Small intestine (tissue), 7 donors: ENCODE measurements at regions not wholly inside any gene's neighbourhood (a gene's known extent, or its start where the extent isn't known, plus 50 kb on each side); places are given as distances from the start of the nearest gene placed in this dataset.

Experiments used
- DNase-seq, 2 donors: peaks; one replicate each; pipeline versions ENCODE4 v3.0.0 to v3.0.0-alpha.2; 2013
- FAIRE-seq: peaks from 2 replicates; lab custom pipeline; 2012; peaks lifted over from hg19 to GRCh38; lab: Jason Lieb, UNC
- H3K27ac ChIP-seq, 3 donors: one replicate each; pipeline ENCODE4 v1.5.1; 2013; ENCODE audit warnings: low read length in 2 of 3, mild to moderate bottlenecking in 2 of 3, control low read depth in 1 of 3, inconsistent platforms in 1 of 3, low read depth in 1 of 3, moderate library complexity in 1 of 3
- H3K27me3 ChIP-seq, 3 donors: one replicate each; pipeline ENCODE4 v1.6.1; 2013; ENCODE audit warnings: low read length in 3 of 3, inconsistent platforms in 1 of 3; ENCODE audit not compliant: control insufficient read depth in 3 of 3, insufficient read depth in 3 of 3
- H3K36me3 ChIP-seq, 3 donors: one replicate each; pipeline ENCODE4 v1.6.1; 2013; ENCODE audit warnings: low read length in 3 of 3, inconsistent platforms in 1 of 3, low read depth in 1 of 3, mild to moderate bottlenecking in 1 of 3, moderate library complexity in 1 of 3; ENCODE audit not compliant: control insufficient read depth in 3 of 3, insufficient read depth in 2 of 3
- H3K4me1 ChIP-seq, 3 donors: one replicate each; pipeline ENCODE4 v1.6.1; 2013; ENCODE audit warnings: low read length in 2 of 3, inconsistent platforms in 1 of 3, low read depth in 1 of 3, mild to moderate bottlenecking in 1 of 3, moderate library complexity in 1 of 3; ENCODE audit not compliant: control insufficient read depth in 3 of 3, insufficient read depth in 2 of 3
- H3K4me3 ChIP-seq, 3 donors: one replicate each; pipeline ENCODE4 v1.5.1; 2013; ENCODE audit warnings: low read length in 3 of 3, control low read depth in 1 of 3, inconsistent platforms in 1 of 3, low read depth in 1 of 3, mild to moderate bottlenecking in 1 of 3, moderate library complexity in 1 of 3
- H3K9me3 ChIP-seq, 2 donors: one replicate each; pipeline ENCODE4 v1.6.1; 2013; ENCODE audit warnings: low read depth in 1 of 2, low read length in 1 of 2; ENCODE audit not compliant: control insufficient read depth in 2 of 2, insufficient read depth in 1 of 2
- WGBS, 3 donors: extraction: QIAGEN DNeasy Blood & Tissue Kit; methylation state at CpG; one replicate each; pipeline ENCODE4 v1.1.7; 2013; 5-methylcytosine and 5-hydroxymethylcytosine counted together
- donor health status: healthy with polysubstance abuse.
- donor health status: control.
- donor health status: control.
- donor health status: Bipolar disorder and iron deficiency.
- donor health status: healthy.

DNA sequence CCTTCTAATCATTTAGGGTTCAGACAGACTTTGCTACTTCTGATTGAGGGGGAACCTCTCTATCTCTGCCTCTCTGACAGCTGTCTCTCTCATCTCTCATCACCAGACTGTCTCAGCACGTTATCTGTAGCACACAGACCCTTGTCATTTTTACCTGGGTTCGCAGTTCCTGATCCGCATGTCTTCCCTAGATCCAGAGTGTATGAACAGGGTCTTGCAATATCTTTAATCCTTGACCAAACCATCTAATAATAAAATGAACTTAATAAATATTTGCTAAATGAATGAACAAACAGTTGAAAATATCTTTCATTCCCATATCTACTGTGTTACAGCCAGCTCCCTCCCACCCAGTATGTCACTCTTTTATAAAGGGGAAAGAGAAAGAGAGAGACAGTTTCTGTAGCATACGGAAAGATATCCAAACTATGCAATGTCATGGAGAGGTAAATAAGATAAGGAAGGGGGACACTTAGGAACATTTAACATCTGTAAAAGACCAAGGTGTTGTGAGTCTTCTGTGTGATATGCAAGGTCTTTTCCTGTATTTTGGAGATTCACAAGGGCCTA is 507.6 kb downstream of the SUCLG1 start:
- Histone ChIP-seq H3K4me1 (no peaks in the 10 kb centered on the region), H3K27ac (no peak overlapping the region), H3K4me3 (no peak overlapping the region), H3K9me3 (no peaks in the 10 kb centered on the region), H3K27me3 (no peaks in the 10 kb centered on the region), H3K36me3 (no peaks in the 10 kb centered on the region)
- no peak for FAIRE-seq
- no peak for DNase-seq
- WGBS, 3 donors, result 69 to 79% (median 71%) methylated on average over 4 of the region's 4 CpGs

DNA sequence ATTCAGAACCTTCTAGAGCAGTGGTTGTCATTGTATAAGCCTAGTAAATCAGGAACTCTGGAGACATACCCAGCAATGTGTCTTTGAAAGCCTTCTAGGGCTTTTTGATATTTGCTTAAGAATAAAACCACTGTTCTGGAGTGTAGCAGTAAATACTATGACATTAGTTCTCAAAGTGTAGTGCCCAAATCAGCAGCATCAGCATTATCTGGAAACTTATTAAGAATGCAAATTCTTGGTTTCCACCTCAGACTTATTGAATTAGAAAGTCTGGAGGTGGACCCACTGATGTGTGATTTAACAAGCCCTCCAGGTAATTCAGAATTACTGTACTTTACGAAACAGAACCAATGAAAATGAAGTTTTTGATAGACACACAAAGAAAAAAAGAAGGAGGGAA is 509.7 kb downstream of the SUCLG1 start:
- Histone ChIP-seq H3K4me1 (no peaks in the 10 kb centered on the region), H3K27ac (no peak overlapping the region), H3K36me3 (no peaks in the 10 kb centered on the region), H3K9me3 (no peaks in the 10 kb centered on the region), H3K4me3 (no peak overlapping the region), H3K27me3 (no peaks in the 10 kb centered on the region)
- 80 to 91% (median 86%) methylated on average over 1 of the region's 1 CpG for WGBS, 3 donors
- no peak for FAIRE-seq
- DNase-seq, result no peak

DNA sequence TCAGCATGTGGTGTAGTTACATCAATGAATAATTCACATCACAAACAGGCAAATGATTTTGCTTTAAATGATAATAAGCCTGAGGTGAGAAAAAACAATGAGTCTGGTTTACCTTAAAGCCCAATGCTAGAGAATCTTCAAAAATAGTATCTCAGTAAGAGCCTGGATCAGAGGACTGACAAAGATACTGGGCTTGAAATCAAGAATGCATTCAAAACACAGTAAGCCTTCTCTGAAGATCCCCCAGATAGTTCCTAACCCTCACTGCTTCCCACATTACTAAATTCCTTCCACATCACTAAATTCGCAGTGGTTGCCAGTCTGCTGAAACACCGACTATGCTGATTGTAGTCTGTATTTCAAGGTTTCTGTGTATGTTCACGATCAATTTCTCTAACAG is 514.9 kb downstream of the SUCLG1 start:
- no peaks in the 10 kb centered on the region for H3K9me3 ChIP-seq
- FAIRE-seq, result no peak
- WGBS, 3 donors, result 66 to 80% (median 77%) methylated on average over 3 of the region's 3 CpGs
- no peak for DNase-seq
- H3K4me3 ChIP-seq, result no peak overlapping the region
- no peaks in the 10 kb centered on the region for H3K4me1 ChIP-seq
- no peaks in the 10 kb centered on the region for H3K36me3 ChIP-seq
- no peak overlapping the region for H3K27ac ChIP-seq
- no peaks in the 10 kb centered on the region for H3K27me3 ChIP-seq

DNA sequence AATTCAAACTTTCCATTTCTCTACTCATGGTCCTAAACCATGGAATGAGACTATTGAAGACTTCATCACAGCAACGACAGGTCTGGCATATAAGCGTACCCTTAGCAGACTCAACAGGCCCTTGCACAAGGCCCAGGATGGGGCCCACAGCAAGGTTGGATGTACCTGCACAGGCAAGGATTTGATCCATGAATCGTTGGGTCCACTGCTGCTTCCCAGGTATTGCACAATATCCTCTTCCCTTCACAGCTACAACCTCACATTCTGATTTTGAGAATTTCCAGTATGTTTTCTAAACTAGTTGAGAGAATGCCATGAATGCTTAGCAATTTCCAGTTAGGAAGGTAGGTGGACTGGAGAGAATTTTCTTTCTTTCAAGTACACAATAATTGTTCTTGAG is 515.8 kb downstream of the SUCLG1 start:
- Histone ChIP-seq H3K9me3 (no peaks in the 10 kb centered on the region), H3K27ac (no peak overlapping the region), H3K36me3 (no peaks in the 10 kb centered on the region), H3K27me3 (no peaks in the 10 kb centered on the region), H3K4me1 (no peaks in the 10 kb centered on the region), H3K4me3 (no peak overlapping the region)
- FAIRE-seq (no peak), DNase-seq (no peak)
- WGBS, 3 donors, result 83 to 89% (median 85%) methylated on average over 3 of the region's 3 CpGs

GRCh38 chr2:83941886-83942285 is 517.2 kb downstream of the SUCLG1 start:
- no peaks in the 10 kb centered on the region for H3K36me3 ChIP-seq
- WGBS, 3 donors, result 72 to 92% (median 76%) methylated on average over 5 of the region's 5 CpGs

GRCh38 chr2:83933749-83934148 is 525.3 kb downstream of the SUCLG1 start:
- FAIRE-seq, result no peak
- no peaks in the 10 kb centered on the region for H3K36me3 ChIP-seq
- no peak for DNase-seq
- no peaks in the 10 kb centered on the region for H3K4me1 ChIP-seq
- no peaks in the 10 kb centered on the region for H3K9me3 ChIP-seq
- no peaks in the 10 kb centered on the region for H3K27me3 ChIP-seq
- WGBS, 3 donors, result 18 to 50% (median 41%) methylated on average over 2 of the region's 2 CpGs
- H3K27ac ChIP-seq, result no peak overlapping the region
- H3K4me3 ChIP-seq, result no peak overlapping the region

More at GRCh38 chr2:83941886-83942285, 517.2 kb downstream of the SUCLG1 start:
- no peak overlapping the region for H3K27ac ChIP-seq
- DNase-seq (no peak), FAIRE-seq (no peak)
- no peaks in the 10 kb centered on the region for H3K4me1 ChIP-seq
- no peaks in the 10 kb centered on the region for H3K9me3 ChIP-seq
- no peak overlapping the region for H3K4me3 ChIP-seq
- no peaks in the 10 kb centered on the region for H3K27me3 ChIP-seq

DNA sequence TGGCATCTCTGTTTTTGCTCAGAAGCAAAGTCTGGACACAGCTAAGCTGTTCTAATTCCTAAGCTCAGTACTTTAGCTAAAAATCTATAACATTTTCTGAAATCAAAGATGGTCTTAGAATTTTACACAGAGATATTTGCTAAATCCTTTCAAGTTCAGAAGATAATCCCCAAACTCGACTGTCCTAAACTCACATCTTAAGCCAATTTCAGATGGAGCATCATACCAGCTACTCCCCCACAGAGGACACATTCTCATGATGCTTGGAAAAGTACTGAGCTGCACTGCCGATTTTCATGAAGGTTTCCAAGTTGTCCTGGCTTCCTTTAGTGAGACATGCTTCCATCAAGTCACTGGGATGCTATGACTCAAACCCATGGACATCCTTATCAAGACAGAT is 535.5 kb downstream of the SUCLG1 start:
- no peak for FAIRE-seq
- Histone ChIP-seq H3K36me3 (no peaks in the 10 kb centered on the region), H3K4me1 (no peaks in the 10 kb centered on the region), H3K4me3 (no peak overlapping the region), H3K9me3 (no peaks in the 10 kb centered on the region), H3K27ac (no peak overlapping the region), H3K27me3 (no peaks in the 10 kb centered on the region)
- 79 to 83% (median 79%) methylated on average over 2 of the region's 2 CpGs for WGBS, 3 donors
- DNase-seq, result no peak

GRCh38 chr2:83916559-83916958 is 542.5 kb downstream of the SUCLG1 start:
- Histone ChIP-seq H3K9me3 (no peaks in the 10 kb centered on the region), H3K4me1 (no peaks in the 10 kb centered on the region), H3K27me3 (no peaks in the 10 kb centered on the region), H3K36me3 (no peaks in the 10 kb centered on the region), H3K4me3 (no peak overlapping the region), H3K27ac (no peak overlapping the region)
- DNase-seq, result no peak
- no peak for FAIRE-seq

- FAIRE-seq (no peak), DNase-seq (no peak)
- H3K4me1 ChIP-seq, result no peaks in the 10 kb centered on the region
- H3K36me3 ChIP-seq, result no peaks in the 10 kb centered on the region
- no peak overlapping the region for H3K4me3 ChIP-seq
- no peaks in the 10 kb centered on the region for H3K27me3 ChIP-seq
- no peak overlapping the region for H3K27ac ChIP-seq
- H3K9me3 ChIP-seq, result no peaks in the 10 kb centered on the region
Observed at GRCh38 chr2:83915381-83915780, 543.7 kb downstream of the SUCLG1 start.
